ENCODE measurements at regions not wholly inside any gene's neighbourhood (a gene's known extent, or its start where the extent isn't known, plus 50 kb on each side); places are given as distances from the start of the nearest gene placed in this dataset.

DNA sequence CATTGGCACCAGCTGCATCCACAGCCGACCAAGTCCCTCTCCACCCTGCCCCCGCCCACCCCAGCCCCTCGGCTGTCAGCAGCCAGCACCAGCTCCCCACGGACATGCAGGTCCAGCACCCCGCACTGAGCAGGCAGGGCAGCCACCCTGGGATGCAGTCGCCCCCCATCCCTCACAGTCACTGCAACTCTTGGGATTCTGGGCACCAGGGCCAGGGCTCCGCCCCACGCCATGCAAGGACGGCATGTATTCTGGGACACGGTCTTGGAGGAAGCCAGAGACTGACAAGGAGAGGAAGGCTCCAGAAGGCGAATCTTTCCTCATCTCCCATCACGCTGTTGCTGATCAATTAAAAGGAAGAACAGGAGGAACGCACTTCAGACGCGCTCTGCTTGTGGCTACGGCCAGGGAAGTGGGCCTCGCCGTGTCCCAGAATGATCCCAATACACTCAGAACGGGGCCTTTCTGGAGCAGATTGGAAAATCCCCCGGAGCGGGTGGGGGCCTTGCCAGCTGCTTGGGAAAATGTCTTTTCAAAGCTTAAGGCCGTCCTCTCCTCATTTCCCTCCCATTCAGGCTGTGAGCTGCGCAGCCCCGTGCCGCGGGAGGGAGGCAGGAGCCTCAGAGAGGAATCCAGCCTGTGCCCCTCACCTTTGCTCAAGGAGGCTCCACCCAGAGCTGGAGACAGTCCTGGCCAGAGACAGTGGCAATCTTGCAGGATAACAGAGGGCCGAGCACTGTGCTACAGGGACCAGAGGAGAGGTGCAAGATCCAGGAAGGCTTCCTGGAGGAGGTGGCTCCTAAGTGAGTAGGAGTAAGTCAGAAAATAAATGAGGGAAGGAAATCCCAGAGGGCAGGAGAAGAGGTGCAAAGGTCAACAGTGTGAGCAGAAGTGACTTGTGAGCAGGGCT is 54.1 kb upstream of the DIO3 start:
- Histone ChIP-seq H2AFZ (no peak overlapping the region), H3F3A (replicated peaks; ENCODE audit: low read depth) (no peaks in the 10 kb centered on the region), H3K9me2 (ENCODE audit: insufficient read depth) (no peaks in the 10 kb centered on the region), H3K4me2 (no peak overlapping the region), H3K36me3 (ENCODE audit: insufficient read depth) (no peaks in the 10 kb centered on the region), H3K4me1 (ENCODE audit: insufficient read depth) (no peaks in the 10 kb centered on the region), H4K20me1 (replicated peaks; ENCODE audit: insufficient read depth) (no peaks in the 10 kb centered on the region), H3K79me2 (replicated peaks; ENCODE audit: insufficient read depth) (no peaks in the 10 kb centered on the region), H3K27me3 (ENCODE audit: insufficient read depth) (no peaks in the 10 kb centered on the region), H3K27ac (ENCODE audit: low read depth) (no peak overlapping the region), H3K4me3 (no peak overlapping the region)
- Mint-ChIP-seq H3K36me3 (ENCODE audit: low read depth) (no peaks in the 10 kb centered on the region), H3K4me3 (no peak overlapping the region), H3K4me1 (no peaks in the 10 kb centered on the region), H3K27ac (no peak overlapping the region), H3K27me3 (ENCODE audit: insufficient read depth, low read depth, poor library complexity) (peaks cover 14% of the 10 kb centered on the region), H3K9me3 (no peaks in the 10 kb centered on the region; the same call in 2 of the 3 replicates)
- ATAC-seq (no peak; the same call in 2 of the 3 replicates), DNase-seq (ENCODE audit: low spot score) (no peak)
- TF ChIP-seq EZH2 (IDR thresholded peaks at IDR 0.05; ENCODE audit: low read depth, unreplicated experiment) (no peak), ZNF331 (CRISPR knock-in tag; IDR thresholded peaks at IDR 0.05; ENCODE audit: low read depth) (no peak), JUNB (IDR thresholded peaks at IDR 0.05; ENCODE audit: unreplicated experiment) (no peak), ZNF114 (CRISPR knock-in tag; IDR thresholded peaks at IDR 0.05) (no peak), CREB1 (CRISPR knock-in tag; IDR thresholded peaks at IDR 0.05; ENCODE audit: low read depth) (no peak), EZH2phosphoT487 (IDR thresholded peaks at IDR 0.05; ENCODE audit: unreplicated experiment) (no peak)
- TF ChIP-seq, protein P1, sequence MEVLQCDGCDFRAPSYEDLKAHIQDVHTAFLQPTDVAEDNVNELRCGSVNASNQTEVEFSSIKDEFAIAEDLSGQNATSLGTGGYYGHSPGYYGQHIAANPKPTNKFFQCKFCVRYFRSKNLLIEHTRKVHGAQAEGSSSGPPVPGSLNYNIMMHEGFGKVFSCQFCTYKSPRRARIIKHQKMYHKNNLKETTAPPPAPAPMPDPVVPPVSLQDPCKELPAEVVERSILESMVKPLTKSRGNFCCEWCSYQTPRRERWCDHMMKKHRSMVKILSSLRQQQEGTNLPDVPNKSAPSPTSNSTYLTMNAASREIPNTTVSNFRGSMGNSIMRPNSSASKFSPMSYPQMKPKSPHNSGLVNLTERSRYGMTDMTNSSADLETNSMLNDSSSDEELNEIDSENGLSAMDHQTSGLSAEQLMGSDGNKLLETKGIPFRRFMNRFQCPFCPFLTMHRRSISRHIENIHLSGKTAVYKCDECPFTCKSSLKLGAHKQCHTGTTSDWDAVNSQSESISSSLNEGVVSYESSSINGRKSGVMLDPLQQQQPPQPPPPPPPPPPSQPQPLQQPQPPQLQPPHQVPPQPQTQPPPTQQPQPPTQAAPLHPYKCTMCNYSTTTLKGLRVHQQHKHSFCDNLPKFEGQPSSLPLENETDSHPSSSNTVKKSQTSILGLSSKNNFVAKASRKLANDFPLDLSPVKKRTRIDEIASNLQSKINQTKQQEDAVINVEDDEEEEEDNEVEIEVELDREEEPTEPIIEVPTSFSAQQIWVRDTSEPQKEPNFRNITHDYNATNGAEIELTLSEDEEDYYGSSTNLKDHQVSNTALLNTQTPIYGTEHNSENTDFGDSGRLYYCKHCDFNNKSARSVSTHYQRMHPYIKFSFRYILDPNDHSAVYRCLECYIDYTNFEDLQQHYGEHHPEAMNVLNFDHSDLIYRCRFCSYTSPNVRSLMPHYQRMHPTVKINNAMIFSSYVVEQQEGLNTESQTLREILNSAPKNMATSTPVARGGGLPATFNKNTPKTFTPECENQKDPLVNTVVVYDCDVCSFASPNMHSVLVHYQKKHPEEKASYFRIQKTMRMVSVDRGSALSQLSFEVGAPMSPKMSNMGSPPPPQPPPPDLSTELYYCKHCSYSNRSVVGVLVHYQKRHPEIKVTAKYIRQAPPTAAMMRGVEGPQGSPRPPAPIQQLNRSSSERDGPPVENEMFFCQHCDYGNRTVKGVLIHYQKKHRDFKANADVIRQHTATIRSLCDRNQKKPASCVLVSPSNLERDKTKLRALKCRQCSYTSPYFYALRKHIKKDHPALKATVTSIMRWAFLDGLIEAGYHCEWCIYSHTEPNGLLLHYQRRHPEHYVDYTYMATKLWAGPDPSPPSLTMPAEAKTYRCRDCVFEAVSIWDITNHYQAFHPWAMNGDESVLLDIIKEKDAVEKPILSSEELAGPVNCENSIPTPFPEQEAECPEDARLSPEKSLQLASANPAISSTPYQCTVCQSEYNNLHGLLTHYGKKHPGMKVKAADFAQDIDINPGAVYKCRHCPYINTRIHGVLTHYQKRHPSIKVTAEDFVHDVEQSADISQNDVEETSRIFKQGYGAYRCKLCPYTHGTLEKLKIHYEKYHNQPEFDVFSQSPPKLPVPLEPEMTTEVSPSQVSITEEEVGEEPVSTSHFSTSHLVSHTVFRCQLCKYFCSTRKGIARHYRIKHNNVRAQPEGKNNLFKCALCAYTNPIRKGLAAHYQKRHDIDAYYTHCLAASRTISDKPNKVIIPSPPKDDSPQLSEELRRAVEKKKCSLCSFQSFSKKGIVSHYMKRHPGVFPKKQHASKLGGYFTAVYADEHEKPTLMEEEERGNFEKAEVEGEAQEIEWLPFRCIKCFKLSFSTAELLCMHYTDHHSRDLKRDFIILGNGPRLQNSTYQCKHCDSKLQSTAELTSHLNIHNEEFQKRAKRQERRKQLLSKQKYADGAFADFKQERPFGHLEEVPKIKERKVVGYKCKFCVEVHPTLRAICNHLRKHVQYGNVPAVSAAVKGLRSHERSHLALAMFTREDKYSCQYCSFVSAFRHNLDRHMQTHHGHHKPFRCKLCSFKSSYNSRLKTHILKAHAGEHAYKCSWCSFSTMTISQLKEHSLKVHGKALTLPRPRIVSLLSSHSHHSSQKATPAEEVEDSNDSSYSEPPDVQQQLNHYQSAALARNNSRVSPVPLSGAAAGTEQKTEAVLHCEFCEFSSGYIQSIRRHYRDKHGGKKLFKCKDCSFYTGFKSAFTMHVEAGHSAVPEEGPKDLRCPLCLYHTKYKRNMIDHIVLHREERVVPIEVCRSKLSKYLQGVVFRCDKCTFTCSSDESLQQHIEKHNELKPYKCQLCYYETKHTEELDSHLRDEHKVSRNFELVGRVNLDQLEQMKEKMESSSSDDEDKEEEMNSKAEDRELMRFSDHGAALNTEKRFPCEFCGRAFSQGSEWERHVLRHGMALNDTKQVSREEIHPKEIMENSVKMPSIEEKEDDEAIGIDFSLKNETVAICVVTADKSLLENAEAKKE (CRISPR knock-in tag; IDR thresholded peaks at IDR 0.05): no peak
- TF ChIP-seq, protein P2, sequence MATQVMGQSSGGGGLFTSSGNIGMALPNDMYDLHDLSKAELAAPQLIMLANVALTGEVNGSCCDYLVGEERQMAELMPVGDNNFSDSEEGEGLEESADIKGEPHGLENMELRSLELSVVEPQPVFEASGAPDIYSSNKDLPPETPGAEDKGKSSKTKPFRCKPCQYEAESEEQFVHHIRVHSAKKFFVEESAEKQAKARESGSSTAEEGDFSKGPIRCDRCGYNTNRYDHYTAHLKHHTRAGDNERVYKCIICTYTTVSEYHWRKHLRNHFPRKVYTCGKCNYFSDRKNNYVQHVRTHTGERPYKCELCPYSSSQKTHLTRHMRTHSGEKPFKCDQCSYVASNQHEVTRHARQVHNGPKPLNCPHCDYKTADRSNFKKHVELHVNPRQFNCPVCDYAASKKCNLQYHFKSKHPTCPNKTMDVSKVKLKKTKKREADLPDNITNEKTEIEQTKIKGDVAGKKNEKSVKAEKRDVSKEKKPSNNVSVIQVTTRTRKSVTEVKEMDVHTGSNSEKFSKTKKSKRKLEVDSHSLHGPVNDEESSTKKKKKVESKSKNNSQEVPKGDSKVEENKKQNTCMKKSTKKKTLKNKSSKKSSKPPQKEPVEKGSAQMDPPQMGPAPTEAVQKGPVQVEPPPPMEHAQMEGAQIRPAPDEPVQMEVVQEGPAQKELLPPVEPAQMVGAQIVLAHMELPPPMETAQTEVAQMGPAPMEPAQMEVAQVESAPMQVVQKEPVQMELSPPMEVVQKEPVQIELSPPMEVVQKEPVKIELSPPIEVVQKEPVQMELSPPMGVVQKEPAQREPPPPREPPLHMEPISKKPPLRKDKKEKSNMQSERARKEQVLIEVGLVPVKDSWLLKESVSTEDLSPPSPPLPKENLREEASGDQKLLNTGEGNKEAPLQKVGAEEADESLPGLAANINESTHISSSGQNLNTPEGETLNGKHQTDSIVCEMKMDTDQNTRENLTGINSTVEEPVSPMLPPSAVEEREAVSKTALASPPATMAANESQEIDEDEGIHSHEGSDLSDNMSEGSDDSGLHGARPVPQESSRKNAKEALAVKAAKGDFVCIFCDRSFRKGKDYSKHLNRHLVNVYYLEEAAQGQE (IDR thresholded peaks at IDR 0.05; ENCODE audit: unreplicated experiment): no peak
